Tongue (tissue), 1 donor: ENCODE measurements at regions not wholly inside any gene's neighbourhood (a gene's known extent, or its start where the extent isn't known, plus 50 kb on each side); places are given as distances from the start of the nearest gene placed in this dataset.

Source experiments
- DNase-seq: peaks from one replicate; pipeline ENCODE4 v3.0.0-alpha.2; 2015

DNA sequence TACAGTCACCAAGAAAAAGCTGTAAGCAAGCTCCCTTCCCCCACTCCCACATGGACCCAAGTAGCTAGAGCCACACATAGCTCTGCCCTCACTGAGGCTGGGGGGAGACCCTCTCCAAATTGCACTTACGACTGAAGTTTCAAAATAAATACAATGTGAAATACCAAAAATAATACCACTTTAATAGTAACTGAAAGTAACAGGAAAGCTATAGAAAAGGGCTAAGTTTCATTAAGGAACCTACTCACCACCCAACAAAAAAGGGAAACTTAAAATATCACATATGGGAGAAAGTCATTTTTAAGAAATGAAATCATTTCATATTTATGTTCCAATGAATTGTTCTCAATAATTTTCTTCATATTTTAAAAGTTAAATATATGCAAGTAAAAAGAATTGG is 130.4 kb upstream of the UBE2E2 start:
- DNase-seq: no peak

GRCh38 chr3:23073724-23074305 is 129.3 kb upstream of the UBE2E2 start:
- DNase-seq: no peak

GRCh38 chr3:23075496-23075895 is 127.6 kb upstream of the UBE2E2 start:
- peak; percentile 34 for DNase-seq

DNA sequence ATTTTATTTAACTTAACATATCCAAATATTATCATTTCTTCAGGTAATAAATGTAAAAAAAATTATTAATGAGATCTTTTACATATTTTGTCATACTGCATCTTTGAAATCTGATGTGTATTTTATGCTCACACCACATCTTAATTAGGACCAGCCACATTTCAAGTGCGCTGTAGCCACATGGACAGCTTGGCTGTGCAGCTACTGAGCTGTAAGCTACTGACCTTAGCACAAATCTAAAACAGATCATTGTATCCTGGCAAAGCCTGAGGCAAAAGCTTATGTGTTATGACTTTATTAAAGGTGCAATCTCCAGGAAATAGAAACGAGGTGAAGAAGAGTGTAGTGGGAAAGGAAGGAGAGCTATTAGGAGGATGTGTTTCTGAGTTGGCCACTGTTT is 126.7 kb upstream of the UBE2E2 start:
- no peak for DNase-seq

DNA sequence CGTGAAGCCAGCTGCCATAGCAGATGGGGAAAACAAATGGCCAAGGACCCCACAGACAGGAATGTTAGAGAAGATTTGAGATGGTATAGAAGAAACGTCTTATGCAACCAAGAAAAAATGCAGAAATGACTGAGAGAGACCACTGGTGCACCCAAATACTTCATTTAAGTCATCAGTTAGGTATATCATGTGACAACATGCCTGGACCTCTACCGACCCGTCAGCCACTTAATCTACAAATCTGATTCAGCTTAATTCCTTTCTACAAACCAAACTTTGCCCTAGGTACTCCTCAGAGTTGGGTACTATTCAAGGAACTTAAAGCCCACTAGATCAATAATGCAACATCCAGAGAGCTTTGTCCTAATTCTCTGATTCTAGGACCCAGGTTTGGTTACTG is 126.0 kb upstream of the UBE2E2 start:
- DNase-seq: no peak

DNA sequence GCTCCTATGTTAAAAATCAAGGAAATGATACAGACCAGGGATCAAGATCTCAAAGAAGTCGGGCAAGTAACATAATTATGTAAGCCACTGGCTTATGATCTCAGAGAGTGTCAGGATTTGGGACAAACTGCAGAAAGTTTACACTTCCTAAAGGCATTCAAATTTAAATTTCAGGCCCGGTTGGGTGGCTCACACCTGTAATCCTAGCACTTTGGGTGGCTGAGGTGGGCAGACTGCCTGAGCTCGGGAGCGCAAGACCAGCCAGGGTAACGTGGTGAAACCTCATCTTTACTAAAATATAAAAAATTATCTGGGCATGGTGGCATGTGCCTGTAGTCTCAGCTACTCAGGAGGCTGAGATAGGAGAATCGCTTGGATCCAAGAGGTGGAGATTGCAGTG is 124.4 kb upstream of the UBE2E2 start:
- no peak for DNase-seq

DNA sequence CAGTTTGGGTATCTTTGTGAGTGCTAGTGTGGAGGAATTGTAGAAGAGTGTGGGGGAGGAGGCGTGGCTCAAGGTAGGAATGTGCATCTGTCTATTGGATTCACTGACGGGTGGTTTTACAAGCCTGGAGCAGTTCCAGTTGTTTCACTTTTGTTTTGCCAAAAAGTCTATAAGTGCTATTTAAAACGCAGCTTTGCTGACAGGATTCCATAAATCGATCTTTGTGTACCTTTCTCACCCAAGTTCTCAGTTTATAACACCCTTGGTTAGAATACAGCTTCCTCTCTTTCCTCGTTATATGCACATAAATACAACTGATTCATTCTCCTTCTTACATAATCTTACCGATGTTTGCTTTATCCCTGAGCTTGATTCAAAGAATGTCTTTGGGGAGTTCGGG is 123.2 kb upstream of the UBE2E2 start:
- DNase-seq: peak; percentile 49

GRCh38 chr3:23083701-23084100 is 119.4 kb upstream of the UBE2E2 start:
- no peak for DNase-seq

DNA sequence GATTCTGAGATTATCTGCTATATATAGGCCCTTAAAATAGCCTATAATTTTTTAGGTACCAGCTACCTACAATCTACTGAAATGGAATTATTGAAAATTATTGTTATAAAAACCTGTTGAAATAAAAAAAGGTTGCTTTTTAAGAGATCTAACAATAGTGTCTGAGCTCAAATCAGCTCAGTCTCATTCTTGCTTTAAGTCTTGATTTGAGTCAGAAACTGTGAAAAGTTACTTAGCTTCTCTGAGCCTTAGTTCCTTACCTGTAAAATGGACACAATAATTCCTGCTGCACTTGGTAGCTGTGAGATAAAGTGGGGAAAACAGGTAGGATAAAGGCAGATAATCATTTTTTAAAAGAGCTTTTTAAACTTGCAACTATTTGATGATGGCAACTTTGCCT is 118.8 kb upstream of the UBE2E2 start:
- no peak for DNase-seq

- DNase-seq: no peak
These were observed 117.9 kb upstream of the UBE2E2 start for GRCh38 chr3:23085261-23085660.

DNA sequence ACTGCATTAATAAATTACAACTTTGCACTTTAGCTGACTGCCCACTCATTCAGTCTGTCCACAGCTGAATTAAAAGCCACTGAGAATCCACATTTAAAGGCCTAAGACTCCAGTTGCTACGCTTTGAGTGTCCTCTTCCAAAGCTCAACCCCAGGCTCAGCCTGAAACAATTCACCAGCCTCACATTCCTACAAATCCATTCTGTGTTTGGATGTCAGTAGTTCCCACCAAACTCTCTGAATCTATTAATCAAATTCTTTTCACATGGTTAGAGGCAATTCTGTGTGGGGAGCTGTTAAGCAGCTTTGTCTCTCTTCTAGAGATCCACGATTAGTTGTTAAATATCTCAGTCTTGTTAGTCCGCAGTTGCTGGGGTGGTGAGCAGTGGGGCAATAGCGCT is 116.8 kb upstream of the UBE2E2 start:
- no peak for DNase-seq

- no peak for DNase-seq
These were observed 116.3 kb upstream of the UBE2E2 start for GRCh38 chr3:23086831-23087230.

DNA sequence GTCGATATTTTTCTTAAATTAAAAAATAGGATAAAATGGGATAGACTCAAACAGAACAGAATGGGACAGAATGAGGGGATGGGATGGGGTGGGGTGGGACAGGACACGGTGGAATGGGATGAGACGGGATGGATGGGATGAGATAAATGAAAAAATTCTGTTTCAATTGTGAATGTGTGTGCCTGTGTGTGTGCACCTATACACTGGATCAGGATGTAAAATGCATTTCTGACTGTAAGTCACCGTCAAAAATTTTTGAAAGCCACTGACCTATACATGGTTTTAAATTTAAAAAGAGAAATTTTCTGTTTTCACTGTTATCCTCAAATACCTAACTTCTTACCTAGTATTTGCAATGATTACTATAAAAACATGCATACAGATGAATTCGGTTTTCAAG is 108.7 kb upstream of the UBE2E2 start:
- no peak for DNase-seq

DNA sequence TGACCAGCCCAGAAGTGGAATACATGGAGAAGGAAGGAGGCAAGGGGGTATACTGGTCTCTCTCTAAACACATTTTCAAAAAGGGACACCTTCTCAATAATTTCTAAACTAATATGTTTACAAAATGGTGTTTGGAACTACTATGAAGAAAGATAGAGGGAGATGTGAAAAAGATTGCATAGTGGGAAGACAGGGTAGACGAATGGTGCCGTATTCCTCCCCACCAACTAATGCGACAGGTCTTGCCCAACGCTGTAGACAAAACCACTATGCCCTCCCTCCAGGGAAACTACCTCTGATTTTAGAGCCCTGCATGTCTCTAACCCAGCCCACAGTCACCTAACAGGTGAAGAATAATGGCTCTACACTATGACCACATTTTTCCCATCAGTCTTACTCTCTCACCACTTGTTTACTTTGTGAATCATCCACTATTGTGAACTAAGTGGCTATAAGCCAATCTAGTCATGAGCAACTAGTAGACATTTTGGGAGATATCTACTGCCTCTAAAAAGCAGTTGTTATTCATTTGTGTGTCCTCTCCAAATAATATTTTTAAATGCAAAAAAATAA is 108.2 kb upstream of the UBE2E2 start:
- no peak for DNase-seq

DNA sequence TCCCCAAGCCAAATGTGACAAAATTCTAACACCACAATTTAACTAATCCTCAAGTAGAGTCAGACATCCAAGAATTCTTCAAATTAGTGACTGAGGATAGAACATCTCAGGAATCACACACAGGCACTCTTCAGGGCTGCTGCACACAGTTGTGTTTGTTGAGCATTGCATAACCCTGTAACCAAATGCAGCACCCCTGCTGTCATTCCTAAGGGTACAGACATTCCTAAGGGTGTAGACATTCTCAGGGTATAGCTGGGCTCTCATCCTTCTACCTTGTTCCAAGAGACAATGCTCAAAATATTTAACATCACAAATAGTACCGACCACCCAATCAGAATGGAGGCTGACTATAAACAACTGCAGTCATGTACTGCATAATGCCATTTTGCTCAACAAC is 107.1 kb upstream of the UBE2E2 start:
- DNase-seq: no peak

- no peak for DNase-seq
These were observed 104.1 kb upstream of the UBE2E2 start for GRCh38 chr3:23099021-23099420.

DNA sequence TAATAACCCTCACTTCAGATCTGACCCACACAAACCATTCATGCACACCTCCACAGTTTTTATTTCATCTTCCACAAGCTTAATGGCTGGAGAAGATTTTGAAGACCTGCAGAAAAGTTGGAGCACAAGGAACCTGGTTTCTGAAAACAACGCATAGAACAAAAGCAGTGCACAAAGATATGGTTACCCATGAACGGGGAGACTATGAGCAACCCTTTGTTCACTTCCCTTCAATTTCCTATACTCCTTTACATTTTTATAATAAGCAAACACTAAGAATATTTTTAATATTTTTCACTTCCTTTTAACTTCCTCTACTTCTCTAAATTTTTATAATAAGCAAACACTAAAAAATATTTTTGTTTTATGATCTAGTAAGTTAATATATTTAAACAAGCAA is 103.5 kb upstream of the UBE2E2 start:
- no peak for DNase-seq

DNA sequence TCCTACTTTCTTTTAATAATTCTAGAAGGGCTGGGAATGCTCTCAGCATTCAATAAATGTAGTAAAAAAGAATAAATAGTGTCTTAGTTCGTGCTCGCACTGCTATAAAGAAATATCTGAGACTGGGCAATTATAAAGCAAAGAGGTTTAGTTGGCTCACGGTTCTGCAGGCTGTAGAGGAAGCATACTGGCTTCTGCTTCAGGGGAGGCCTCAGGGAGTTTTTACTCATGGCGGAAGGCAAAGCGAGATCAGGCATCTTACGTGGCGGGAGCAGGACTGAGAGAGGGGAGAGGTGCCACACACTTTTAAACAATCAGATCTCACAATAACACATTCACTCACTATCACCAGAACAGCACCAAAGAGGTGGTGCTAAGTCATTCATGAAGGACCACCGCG is 103.0 kb upstream of the UBE2E2 start:
- no peak for DNase-seq

GRCh38 chr3:23103764-23104163 is 99.4 kb upstream of the UBE2E2 start:
- no peak for DNase-seq

DNA sequence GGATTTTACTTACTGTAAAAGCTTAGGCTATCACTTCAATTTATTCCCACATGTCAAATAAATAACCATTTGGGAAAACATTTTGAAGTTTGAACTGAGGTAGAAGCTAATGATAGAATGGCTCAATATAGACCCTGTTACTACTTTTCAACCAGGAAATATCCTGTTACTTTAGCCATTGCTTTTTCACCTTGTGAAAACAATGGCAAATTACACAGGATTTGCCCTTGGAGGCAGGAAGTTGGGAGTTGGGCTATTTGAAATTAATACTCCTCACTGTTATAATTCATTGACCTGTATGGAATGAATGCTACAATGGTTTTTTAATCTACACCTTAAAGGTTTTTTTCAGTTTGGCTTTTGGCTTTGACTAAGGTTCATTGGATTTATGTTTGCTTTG is 98.1 kb upstream of the UBE2E2 start:
- no peak for DNase-seq

- DNase-seq: no peak
These were observed 96.5 kb upstream of the UBE2E2 start for GRCh38 chr3:23106666-23107065.

GRCh38 chr3:23107221-23107620 is 95.9 kb upstream of the UBE2E2 start:
- no peak for DNase-seq

DNA sequence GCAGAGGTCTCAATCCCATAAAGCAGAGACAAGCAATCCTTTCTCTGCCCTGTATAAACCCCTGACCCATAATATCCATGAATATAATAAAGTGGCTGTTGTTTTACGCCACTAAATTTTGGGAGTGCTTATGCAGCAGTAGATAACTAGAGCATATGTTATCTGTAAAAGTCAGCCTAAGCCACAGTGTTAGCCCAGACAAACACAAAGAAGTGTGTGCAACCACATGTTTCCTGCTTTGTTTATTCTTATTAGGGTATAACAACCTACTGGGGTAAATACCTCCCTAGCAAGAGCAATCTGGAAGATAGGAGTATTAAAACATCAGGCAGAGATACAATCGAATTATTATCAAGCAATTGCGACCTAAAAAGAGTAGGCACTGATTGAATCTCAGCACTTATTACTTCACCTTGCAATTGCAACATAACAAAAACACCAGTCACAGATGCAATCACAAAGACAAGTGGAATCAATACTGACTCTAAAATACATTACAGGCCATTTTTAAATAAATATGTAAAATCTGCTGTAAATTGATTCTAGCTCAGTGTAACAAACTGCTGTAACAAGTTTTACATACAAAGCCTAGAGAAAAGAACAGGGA is 94.6 kb upstream of the UBE2E2 start:
- DNase-seq: no peak

GRCh38 chr3:23111286-23111685 is 91.8 kb upstream of the UBE2E2 start:
- DNase-seq: no peak

GRCh38 chr3:23111797-23112196 is 91.3 kb upstream of the UBE2E2 start:
- no peak for DNase-seq
